HepG2 (cell line): ENCODE measurements at regions not wholly inside any gene's neighbourhood (a gene's known extent, or its start where the extent isn't known, plus 50 kb on each side); places are given as distances from the start of the nearest gene placed in this dataset.

ENCODE experiments used
- ATAC-seq: fragments of 200-7000 bp; cut with Tn5 transposase; 3 replicates; pipeline ENCODE4 v1.9.1; 2020; ENCODE audit warnings: mild to moderate bottlenecking, moderate library complexity
- BruUV-seq: library from RNA; stranded (reverse); fragments of 400-500 nt; replicated peaks from 2 replicates; lab custom pipeline; 2021; lab: Mats Ljungman, UMichigan
- CTCF ChIA-PET: fragments of 300-600 bp; formaldehyde crosslinking; extraction: SDS; loops from one replicate; lab custom pipeline; 2021; ENCODE audit warnings: low total read pairs, inconsistent platforms, low intra/inter-chr PET ratio; lab: Yijun Ruan, JAX
- POLR2A ChIA-PET: fragments of 350-600 bp; sonication (Branson Sonifier 250); formaldehyde crosslinking; loops from one replicate; lab custom pipeline; 2020; ENCODE audit warnings: antibody characterized with exemption, inconsistent platforms; lab: Yijun Ruan, JAX
- DNase-seq: peaks from one replicate; pipeline ENCODE4 v3.0.0-alpha.2; 2015; ENCODE audit warnings: low spot score
- FAIRE-seq: peaks from 3 replicates; lab custom pipeline; 2011; peaks lifted over from hg19 to GRCh38; lab: Jason Lieb, UNC
- H2AFZ ChIP-seq: one replicate; pipeline ENCODE4 v1.6.1; 2011; ENCODE audit warnings: low read length, inconsistent platforms
- H3K27ac ChIP-seq: fragments of 300-600 bp; 3 replicates; pipeline ENCODE4 v1.8.0; 2011; ENCODE audit warnings: mixed run types, mild to moderate bottlenecking, mixed read lengths, low read length, inconsistent platforms; ENCODE audit not compliant: insufficient read depth; ENCODE audit errors: extremely low read length
- H3K27me3 ChIP-seq, 2 experiments: fragments of 200-600 bp in 1 of 2; 2 replicates in 1 of 2; 3 replicates in 1 of 2; pipeline versions ENCODE4 v1.6.0 to v1.8.0; 2011; ENCODE audit warnings: low read length in 2 of 2, mild to moderate bottlenecking in 2 of 2, moderate library complexity in 2 of 2, inconsistent platforms in 1 of 2; ENCODE audit not compliant: insufficient read depth in 2 of 2, control insufficient read depth in 1 of 2
- H3K36me3 ChIP-seq, 2 experiments: fragments of 200-600 bp in 1 of 2; replicated peaks in 1 of 2; 2 replicates in 1 of 2; 3 replicates in 1 of 2; pipeline versions ENCODE4 v1.5.1 to v1.8.0; 2011; ENCODE audit warnings: low read length in 2 of 2, inconsistent platforms in 1 of 2; ENCODE audit not compliant: insufficient read depth in 2 of 2, control insufficient read depth in 1 of 2
- H3K4me1 ChIP-seq: 2 replicates; pipeline ENCODE4 v1.5.1; 2012; ENCODE audit warnings: low read length, inconsistent platforms; ENCODE audit not compliant: insufficient read depth
- H3K4me2 ChIP-seq: 2 replicates; pipeline ENCODE4 v1.6.0; 2011; ENCODE audit warnings: low read depth, low read length, inconsistent platforms
- H3K4me3 ChIP-seq, 3 experiments: fragments of 200-600 bp in 1 of 3; sonication (generic), shearing (Covaris generic) in 1 of 3; replicated peaks in 1 of 3; 2 replicates each; pipeline ENCODE4 v1.5.1; 2011 to 2016; ENCODE audit warnings: low read length in 3 of 3, inconsistent platforms in 2 of 3, low read depth in 2 of 3, mild to moderate bottlenecking in 2 of 3, control low read depth in 1 of 3, mixed read lengths in 1 of 3; ENCODE audit not compliant: insufficient read depth in 1 of 3
- H3K79me2 ChIP-seq: one replicate; pipeline ENCODE4 v1.6.1; 2011; ENCODE audit warnings: low read length, inconsistent platforms; ENCODE audit not compliant: insufficient read depth
- H3K9ac ChIP-seq: 2 replicates; pipeline ENCODE4 v1.6.0; 2011; ENCODE audit warnings: mild to moderate bottlenecking, low read depth, low read length, inconsistent platforms; ENCODE audit not compliant: insufficient read depth
- H3K9me3 ChIP-seq: 2 replicates; pipeline ENCODE4 v1.5.1; 2012; ENCODE audit warnings: mild to moderate bottlenecking, low read length
- H4K20me1 ChIP-seq: 2 replicates; pipeline ENCODE4 v1.6.0; 2011; ENCODE audit warnings: inconsistent platforms, mild to moderate bottlenecking, low read length, moderate library complexity; ENCODE audit not compliant: insufficient read depth
- EHMT2 ChIP-seq: fragments of 200-600 bp; sonication (generic); IDR thresholded peaks from 2 replicates; pipeline ENCODE4 v1.7.0; 2017; ENCODE audit warnings: antibody characterized with exemption, low read depth, low read length, borderline replicate concordance
- SKIL ChIP-seq: sonication (generic); formaldehyde crosslinking; IDR thresholded peaks from 2 replicates; pipeline ENCODE4 v1.8.0; 2022; ENCODE audit warnings: missing genetic modification reagents, mild to moderate bottlenecking, moderate library complexity, borderline replicate concordance
- WIZ ChIP-seq: sonication (generic); formaldehyde crosslinking; IDR thresholded peaks from 2 replicates; pipeline ENCODE4 v1.5.1; 2020; ENCODE audit warnings: mild to moderate bottlenecking, missing genetic modification reagents
- ZNF296 ChIP-seq: sonication (generic); formaldehyde crosslinking; conservative IDR thresholded peaks from 2 replicates; pipeline ENCODE4 v1.5.0; 2020; ENCODE audit warnings: mild to moderate bottlenecking, missing genetic modification reagents
- ZNF646 ChIP-seq: sonication (generic); formaldehyde crosslinking; IDR thresholded peaks from 2 replicates; pipeline ENCODE4 v1.9.0; 2021; ENCODE audit warnings: mild to moderate bottlenecking, missing genetic modification reagents
- WGBS: methylation state at CpG from one replicate; pipeline ENCODE4 v1.1.6; 2017; ENCODE audit warnings: low lambda C conversion rate; 5-methylcytosine and 5-hydroxymethylcytosine counted together
- in situ Hi-C: cut with HindIII; loops from 2 replicates; pipeline ENCODE4 v1.10.0; 2017; ENCODE audit warnings: low pct_unique_long_range_greater_than_20kb; ENCODE audit not compliant: extremely low pct_ligation_motif_present
- intact Hi-C: fragments of 100-400 bp; cut with micrococcal nuclease; formaldehyde crosslinking; loops from one replicate; pipeline ENCODE4 v1.10.0; 2022; ENCODE audit not compliant: unreplicated experiment

- no peak for TF ChIP-seq ZNF646
Observed at GRCh38 chr6:8245726-8246125, 143.4 kb upstream of the EEF1E1 start (continued).

GRCh38 chr6:8243475-8243874, 141.1 kb upstream of the EEF1E1 start:
- no TSS peak for BruUV-seq
- TF ChIP-seq EHMT2 (no peak), WIZ (CRISPR knock-in tag) (no peak), SKIL (CRISPR knock-in tag) (no peak), ZNF296 (CRISPR knock-in tag) (no peak)
- H3K4me3 ChIP-seq = no peak overlapping the region
- no peak overlapping the region for H2AFZ ChIP-seq
- no peak overlapping the region for H3K4me2 ChIP-seq
- WGBS = 19% methylated on average over 3 of the region's 3 CpGs
- no peaks in the 10 kb centered on the region for H3K79me2 ChIP-seq
- H4K20me1 ChIP-seq = no peaks in the 10 kb centered on the region
- ATAC-seq (no peak), FAIRE-seq (no peak), DNase-seq (no peak)
- in situ Hi-C loops = no loop called here
- intact Hi-C loops = no loop called here
- no peaks in the 10 kb centered on the region for H3K4me1 ChIP-seq
- peaks cover 0 to 6% of the 10 kb centered on the region in 2 experiments; a peak in 3 of 5 replicates for H3K27me3 ChIP-seq
- POLR2A ChIA-PET = no interaction called here
- no peaks in the 10 kb centered on the region for H3K36me3 ChIP-seq
- no peaks in the 10 kb centered on the region for H3K9me3 ChIP-seq
- no peak overlapping the region for H3K9ac ChIP-seq
- CTCF ChIA-PET = no interaction called here
- H3K27ac ChIP-seq = no peak overlapping the region
